K562 (cell line): ENCODE measurements at regions not wholly inside any gene's neighbourhood (a gene's known extent, or its start where the extent isn't known, plus 50 kb on each side); places are given as distances from the start of the nearest gene placed in this dataset.

Experiments
- ATAC-seq: fragments of 200-7000 bp; cut with Tn5 transposase; 3 replicates; pipeline ENCODE4 v1.9.1; 2020; ENCODE audit warnings: moderate library complexity
- BruUV-seq: library from RNA; stranded (reverse); fragments of 400-500 nt; replicated peaks from 2 replicates; lab custom pipeline; 2021; lab: Mats Ljungman, UMichigan
- CTCF ChIA-PET: fragments of 300-600 bp; formaldehyde crosslinking; extraction: SDS; loops from one replicate; lab custom pipeline; 2021; ENCODE audit warnings: low intra/inter-chr PET ratio; lab: Yijun Ruan, JAX
- POLR2A ChIA-PET: fragments of 300-600, 350-650 bp; sonication (Branson Sonifier 250); formaldehyde crosslinking; extraction: SDS; loops from one replicate; lab custom pipeline; 2021; ENCODE audit warnings: antibody characterized with exemption, inconsistent platforms; lab: Yijun Ruan, JAX
- DNase-seq, 4 experiments: peaks; one replicate each; pipeline versions ENCODE4 v3.0.0 to v3.0.0-alpha.2; 2011 to 2018; ENCODE audit warnings: low spot score in 3 of 4, mixed read lengths in 3 of 4; ENCODE audit errors: extremely low read depth in 1 of 4
- FAIRE-seq: peaks from 2 replicates; lab custom pipeline; 2011; peaks lifted over from hg19 to GRCh38; lab: Jason Lieb, UNC
- H2AFZ ChIP-seq: 2 replicates; pipeline ENCODE4 v1.6.0; 2011; ENCODE audit warnings: low read depth, low read length, control low read depth, inconsistent platforms
- H3K27ac ChIP-seq: fragments of 200-600 bp; 3 replicates; pipeline ENCODE4 v1.8.0; 2011; ENCODE audit warnings: low read depth, mild to moderate bottlenecking, control low read depth, inconsistent platforms, low read length, moderate library complexity, mixed read lengths; ENCODE audit errors: extremely low read depth
- H3K27me3 ChIP-seq, 2 experiments: fragments of 300-600 bp in 1 of 2; 2 replicates in 1 of 2; 3 replicates in 1 of 2; pipeline versions ENCODE4 v1.6.0 to v1.8.0; 2011; ENCODE audit warnings: inconsistent platforms in 2 of 2, low read length in 2 of 2, mild to moderate bottlenecking in 1 of 2, mixed read lengths in 1 of 2, moderate library complexity in 1 of 2; ENCODE audit not compliant: control insufficient read depth in 2 of 2, insufficient read depth in 2 of 2
- H3K36me3 ChIP-seq: fragments of 300-600 bp; 3 replicates; pipeline ENCODE4 v1.8.0; 2011; ENCODE audit warnings: mild to moderate bottlenecking, low read length, inconsistent platforms; ENCODE audit not compliant: control insufficient read depth, insufficient read depth
- H3K4me1 ChIP-seq, 2 experiments: fragments of 200-600 bp in 1 of 2; replicated peaks in 1 of 2; 2 replicates in 1 of 2; 3 replicates in 1 of 2; pipeline versions ENCODE4 v1.5.1 to v1.8.0; 2011; ENCODE audit warnings: inconsistent platforms in 2 of 2, low read length in 2 of 2, mild to moderate bottlenecking in 1 of 2, mixed read lengths in 1 of 2, moderate library complexity in 1 of 2; ENCODE audit not compliant: control insufficient read depth in 2 of 2, insufficient read depth in 2 of 2
- H3K4me2 ChIP-seq: 2 replicates; pipeline ENCODE4 v1.6.1; 2011; ENCODE audit warnings: low read length, control low read depth, inconsistent platforms, mixed read lengths; ENCODE audit not compliant: insufficient read depth
- H3K4me3 ChIP-seq: fragments of 200-600 bp; sonication (generic), shearing (Covaris generic); 2 replicates; pipeline ENCODE4 v1.5.1; 2016; ENCODE audit warnings: control low read depth, inconsistent platforms
- H3K79me2 ChIP-seq: fragments of 200-600 bp; 3 replicates; pipeline ENCODE4 v1.8.0; 2011; ENCODE audit warnings: low read length, inconsistent platforms; ENCODE audit not compliant: control insufficient read depth, insufficient read depth
- H3K9ac ChIP-seq, 2 experiments: 2 replicates each; pipeline versions ENCODE4 v1.6.0 to v1.6.1; 2011; ENCODE audit warnings: low read depth in 2 of 2, low read length in 2 of 2, control low read depth in 1 of 2, inconsistent platforms in 1 of 2, mild to moderate bottlenecking in 1 of 2, mixed read lengths in 1 of 2; ENCODE audit not compliant: insufficient read depth in 1 of 2
- H3K9me1 ChIP-seq: one replicate; pipeline ENCODE4 v1.6.0; 2011; ENCODE audit warnings: inconsistent platforms, mild to moderate bottlenecking, low read length, moderate library complexity; ENCODE audit not compliant: control insufficient read depth, insufficient read depth
- H3K9me3 ChIP-seq: replicated peaks from 2 replicates; pipeline ENCODE4 v1.5.1; 2011; ENCODE audit warnings: low read depth, low read length, inconsistent platforms; ENCODE audit not compliant: control insufficient read depth, insufficient read depth
- H4K20me1 ChIP-seq: replicated peaks from 2 replicates; pipeline ENCODE4 v1.6.1; 2011; ENCODE audit warnings: low read length, inconsistent platforms, mixed read lengths; ENCODE audit not compliant: control insufficient read depth, insufficient read depth
- CBFA2T3 ChIP-seq: fragments of 450-650 bp; IDR thresholded peaks from 2 replicates; pipeline ENCODE4 v1.6.1; 2017
- GATAD2B ChIP-seq: fragments of 450-650 bp; IDR thresholded peaks from 2 replicates; pipeline ENCODE4 v1.6.1; 2017; ENCODE audit warnings: mild to moderate bottlenecking, borderline replicate concordance
- NFE2L1 ChIP-seq: fragments of 450-650 bp; IDR thresholded peaks from 2 replicates; pipeline ENCODE4 v1.6.1; 2016; ENCODE audit warnings: missing genetic modification characterization, low read depth, mild to moderate bottlenecking, missing compliant biosample characterization, moderate library complexity, borderline replicate concordance
- SMARCB1 ChIP-seq: IDR thresholded peaks from 2 replicates; pipeline ENCODE4 v1.6.1; 2011; ENCODE audit warnings: improper control_type of control experiment, low read depth; ENCODE audit not compliant: insufficient read length
- TAF9B ChIP-seq: fragments of 450-650 bp; IDR thresholded peaks from 2 replicates; pipeline ENCODE4 v1.6.1; 2018; ENCODE audit warnings: mild to moderate bottlenecking; ENCODE audit not compliant: partially characterized antibody
- ZNF644 ChIP-seq: fragments of 200-800 bp; sonication (Bioruptor generic); IDR thresholded peaks from 2 replicates; pipeline ENCODE4 v1.6.1; 2016; ENCODE audit warnings: low read depth, missing genetic modification characterization, missing compliant biosample characterization
- ZNF77 ChIP-seq: fragments of 250-450 bp; sonication (Bioruptor Pico); IDR thresholded peaks from 2 replicates; pipeline ENCODE4 v1.5.0; 2020
- WGBS: fragments of 100-300 bp; shearing (Covaris generic); methylation state at CpG from one replicate; pipeline ENCODE4 v1.1.6; 2016; ENCODE audit warnings: low coverage, mixed read lengths; ENCODE audit not compliant: insufficient coverage; ENCODE audit errors: missing lambda C conversion rate; 5-methylcytosine and 5-hydroxymethylcytosine counted together
- in situ Hi-C: fragments of 300-500 bp; cut with MboI; formaldehyde crosslinking; loops from 4 replicates; pipeline ENCODE4 v1.15.0; 2018; ENCODE audit warnings: inconsistent platforms, mixed read lengths
- intact Hi-C: fragments of 100-400 bp; cut with micrococcal nuclease; formaldehyde crosslinking; loops from 2 replicates; pipeline ENCODE4 v1.14.2; 2022

DNA sequence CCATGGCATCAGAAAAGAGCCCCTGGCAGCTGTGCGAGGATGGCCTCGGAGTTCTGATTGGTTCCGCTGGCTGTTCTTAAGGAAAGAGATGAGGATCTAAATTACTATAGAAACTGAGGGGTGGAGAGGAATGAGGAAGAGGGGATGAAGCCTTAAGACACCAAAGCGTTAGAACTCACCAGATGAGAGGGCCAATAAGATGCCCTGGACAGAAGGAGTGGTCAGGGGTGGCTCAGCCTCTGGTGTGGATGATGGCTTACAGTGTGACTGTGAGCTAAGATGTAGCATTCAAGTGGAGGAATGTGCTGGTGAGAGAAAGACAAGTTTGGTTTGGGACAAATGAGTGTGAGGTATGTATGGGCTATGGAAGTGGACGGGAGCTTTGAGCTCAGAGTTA is 97.8 kb downstream of the ZFP36L2 start:
- Histone ChIP-seq H3K4me1 (peaks cover 18 to 42% of the 10 kb centered on the region in 2 experiments; a peak in 4 of 5 replicates), H2AFZ (no peak overlapping the region), H4K20me1 (no peaks in the 10 kb centered on the region), H3K9me1 (peaks cover 5% of the 10 kb centered on the region), H3K9me3 (no peaks in the 10 kb centered on the region), H3K4me2 (no peak overlapping the region), H3K79me2 (no peaks in the 10 kb centered on the region), H3K36me3 (no peaks in the 10 kb centered on the region), H3K27me3 (no peaks in the 10 kb centered on the region), H3K4me3 (no peak overlapping the region), H3K9ac (0 out of 4 replicates have a peak overlapping the region, but pooled peaks of 1 of the 2 experiments have one; percentile 50), H3K27ac (no peak overlapping the region)
- WGBS = 75% methylated on average over 5 of the region's 5 CpGs
- in situ Hi-C loops = loop anchor here (5.0 to 25.0 kb wide), 2 partner anchors 104 to 291 kb away; no protein-coding TSS in a partner anchor
- no peak for DNase-seq
- TF ChIP-seq TAF9B (no peak), NFE2L1 (tag) (no peak), CBFA2T3 (no peak), ZNF644 (tag) (no peak), ZNF77 (no peak), GATAD2B (no peak), SMARCB1 (no peak)
- FAIRE-seq = no peak
- POLR2A ChIA-PET = interaction anchor here (0.6 to 1.4 kb wide), 4 partner anchors 56 to 161 kb away, joined by 3 read pairs; no protein-coding TSS in a partner anchor
- BruUV-seq = no TSS peak
- CTCF ChIA-PET = no interaction called here
- no peak for ATAC-seq
- intact Hi-C loops = loop anchor here (5.0 kb wide), 1 partner anchor 106 kb away; no protein-coding TSS in a partner anchor
